ENCODE measurements at regions not wholly inside any gene's neighbourhood (a gene's known extent, or its start where the extent isn't known, plus 50 kb on each side); places are given as distances from the start of the nearest gene placed in this dataset.
"Not testable (repeated sequence)": the region's sequence is repeated elsewhere in the genome, so short reads cannot be mapped to it uniquely, and the experiment has no call there.

DNA sequence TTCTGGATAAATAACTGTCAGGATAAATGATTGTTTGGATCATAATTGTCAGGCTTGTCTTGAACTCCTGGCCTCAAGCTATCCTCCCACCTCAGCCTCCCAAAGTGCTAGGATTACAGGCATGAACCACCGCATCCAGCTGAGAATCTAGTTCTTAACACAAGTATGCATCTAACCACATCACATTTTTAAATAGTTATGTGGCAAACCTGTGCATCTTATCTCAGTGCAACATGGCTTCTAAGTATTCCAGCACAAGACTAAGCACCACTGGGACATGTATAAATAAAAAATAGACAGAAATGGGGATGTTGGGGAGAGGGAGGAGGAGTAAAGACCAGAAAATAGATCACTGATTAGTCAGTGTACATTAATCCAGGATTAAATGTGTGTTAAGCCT lies 74.7 kb upstream of the TBL1X start:
- DNase-seq = no peak

DNA sequence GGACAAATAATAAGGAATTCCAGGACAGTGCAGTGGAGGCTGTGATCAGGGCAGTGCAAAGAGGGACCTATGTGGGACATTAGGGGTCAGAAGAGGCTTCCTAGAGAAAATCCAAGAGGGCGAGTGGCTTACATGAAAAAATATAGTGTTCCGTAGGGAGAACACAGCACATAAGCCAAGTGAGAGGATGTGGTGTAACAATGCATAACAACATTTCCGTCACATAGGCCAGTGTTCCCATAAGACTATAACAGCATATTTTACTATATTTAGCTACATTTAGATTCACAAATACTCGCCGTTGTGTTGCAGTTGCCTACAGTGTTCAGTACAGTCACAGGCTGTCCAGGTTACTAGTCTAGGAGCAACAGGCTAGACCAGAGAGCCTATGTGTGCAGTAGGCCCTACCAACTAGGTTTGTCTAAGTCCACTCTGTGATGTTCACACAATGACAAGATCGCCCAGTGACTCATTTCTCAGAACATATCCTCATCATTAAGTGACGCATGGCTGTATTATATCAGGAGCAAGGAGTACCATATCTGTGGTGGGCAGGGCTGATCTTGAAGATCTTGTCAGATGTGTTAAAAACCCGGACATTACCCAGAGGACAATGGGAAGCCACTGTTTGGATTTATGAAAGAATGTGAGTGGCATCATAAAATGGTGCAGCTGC lies 74.0 kb upstream of the TBL1X start:
- no peak for DNase-seq

DNA sequence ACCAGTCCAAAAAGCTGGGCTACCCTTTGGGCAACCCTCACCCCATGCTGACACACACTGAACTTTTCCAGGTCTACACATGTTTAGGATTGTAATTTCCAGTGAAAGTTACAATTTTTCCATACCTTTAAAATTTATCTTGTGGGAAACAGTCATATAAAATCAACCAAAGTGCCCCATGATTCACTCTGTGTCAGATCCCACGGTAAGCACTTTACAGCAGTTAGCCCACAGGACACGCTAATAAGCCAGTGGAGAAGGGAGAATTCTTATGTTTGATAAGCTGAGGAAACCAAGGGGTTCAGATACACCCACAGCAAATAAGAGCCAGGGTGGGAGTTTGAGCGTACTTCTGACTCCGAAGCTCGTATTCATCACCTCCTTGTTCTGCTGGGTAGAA lies 72.4 kb upstream of the TBL1X start:
- DNase-seq = no peak

DNA sequence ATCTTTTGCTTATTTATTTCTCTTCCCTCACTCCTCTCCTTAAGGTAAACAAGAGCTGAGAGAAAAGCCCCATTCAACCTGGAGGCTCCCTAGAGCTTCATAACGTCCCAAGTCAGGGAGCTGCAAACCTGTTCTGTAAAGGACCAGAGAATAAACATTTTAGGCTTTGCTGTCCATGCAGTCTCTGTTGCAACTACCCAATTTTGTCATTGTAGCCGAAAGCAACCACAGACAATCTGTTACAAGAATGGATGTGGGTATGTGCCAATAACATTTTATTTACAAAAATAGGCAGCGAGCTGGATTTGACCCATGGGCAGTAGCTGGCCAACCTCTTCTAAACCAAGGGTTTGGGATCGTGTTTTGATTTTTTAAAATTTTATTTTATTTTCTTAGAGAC lies 71.3 kb upstream of the TBL1X start:
- DNase-seq = no peak

DNA sequence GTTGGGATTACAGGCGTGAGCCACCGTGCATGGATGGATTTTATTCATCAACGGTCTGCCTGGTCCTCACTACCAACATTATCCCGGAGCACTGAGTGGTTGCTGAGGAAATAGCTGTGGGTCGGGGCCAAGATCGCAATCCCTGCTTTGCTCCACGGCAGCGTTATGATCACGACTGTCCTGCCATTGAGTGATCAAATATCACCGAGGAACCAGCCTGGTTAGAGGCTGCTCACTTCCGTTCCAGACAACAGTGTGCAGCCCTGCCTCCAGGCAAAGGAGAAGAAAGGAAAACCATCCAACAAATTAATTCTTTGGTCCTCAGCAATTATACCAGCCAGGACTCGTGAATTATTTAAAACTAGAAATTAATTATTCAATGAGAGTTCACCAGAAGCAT lies 70.6 kb upstream of the TBL1X start:
- DNase-seq = no peak

DNA sequence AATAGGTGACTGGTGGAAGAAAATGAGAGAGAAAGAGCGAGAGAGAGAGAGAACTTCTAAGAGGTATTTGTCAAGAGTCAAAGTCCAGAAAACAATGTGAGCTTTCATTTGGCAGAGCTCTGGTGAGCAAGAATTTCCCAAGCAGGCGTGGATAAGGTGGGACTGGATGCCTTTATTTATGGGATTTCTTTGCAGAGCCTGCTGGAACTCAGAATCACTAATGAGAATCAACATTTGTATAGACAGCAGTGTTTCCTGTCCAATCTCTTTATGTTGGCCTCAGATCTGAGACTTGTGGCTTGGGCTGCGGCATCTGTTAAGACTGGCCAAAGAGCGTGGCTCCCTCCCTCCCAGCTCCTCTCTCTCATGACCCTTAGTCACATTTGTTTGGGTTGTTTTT lies 67.9 kb upstream of the TBL1X start:
- no peak for DNase-seq

DNA sequence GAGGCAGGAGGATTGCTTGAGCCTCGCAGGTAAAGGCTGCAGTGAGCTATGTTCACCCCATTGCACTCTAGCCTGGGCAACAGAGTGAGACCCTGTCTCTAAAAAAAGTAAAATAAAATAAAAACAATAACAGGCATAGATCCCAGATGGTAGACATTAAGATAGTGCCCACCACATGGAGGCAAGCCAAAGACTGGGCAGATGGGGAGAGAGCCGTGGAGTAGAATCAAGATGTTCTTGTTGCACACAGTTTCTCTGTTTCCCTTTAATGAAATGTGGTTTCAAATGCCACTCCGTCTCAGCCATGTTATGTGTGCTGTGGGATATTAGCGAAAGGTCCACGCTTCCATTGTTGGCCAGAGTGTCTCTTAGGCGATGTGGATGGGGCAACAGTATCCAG lies 63.8 kb upstream of the TBL1X start:
- DNase-seq = no peak

DNA sequence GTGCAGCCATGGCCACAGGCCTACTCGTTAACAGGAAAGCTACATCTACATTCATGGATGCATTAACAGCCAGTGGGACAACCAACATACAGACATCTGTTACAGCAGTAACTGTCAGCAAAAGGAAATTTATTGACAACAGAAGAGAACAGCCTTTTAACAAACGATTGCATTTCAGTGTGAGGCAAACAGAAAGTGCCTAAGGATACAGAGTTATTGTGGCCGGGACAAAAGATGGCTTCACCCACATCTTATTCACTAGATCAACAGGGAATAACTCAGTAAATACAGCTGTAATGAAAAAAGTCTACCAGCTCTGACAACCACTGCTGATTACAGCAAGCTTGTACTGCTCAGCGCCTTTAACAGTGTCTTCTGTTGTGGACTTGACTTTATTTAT lies 61.5 kb upstream of the TBL1X start:
- no peak for DNase-seq

DNA sequence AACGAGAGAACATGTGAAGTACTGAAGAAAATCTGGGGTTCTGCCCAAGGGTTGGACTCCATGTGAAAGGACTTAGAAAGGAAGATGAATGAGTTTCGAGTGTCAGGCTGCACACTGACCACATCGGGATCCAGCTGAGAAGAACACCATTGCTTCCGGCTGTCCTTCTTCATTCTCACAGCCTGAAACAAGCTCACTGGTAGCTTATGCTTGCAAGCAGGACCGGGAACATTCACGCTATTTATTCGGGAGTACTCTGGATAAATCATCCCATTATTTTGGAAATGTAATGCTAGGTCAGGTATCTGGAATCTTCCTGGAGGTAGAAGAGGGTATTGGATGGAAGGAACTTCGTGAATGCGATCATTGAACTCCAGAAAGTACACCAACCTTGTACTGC lies 59.2 kb upstream of the TBL1X start:
- not testable (repeated sequence) for DNase-seq

DNA sequence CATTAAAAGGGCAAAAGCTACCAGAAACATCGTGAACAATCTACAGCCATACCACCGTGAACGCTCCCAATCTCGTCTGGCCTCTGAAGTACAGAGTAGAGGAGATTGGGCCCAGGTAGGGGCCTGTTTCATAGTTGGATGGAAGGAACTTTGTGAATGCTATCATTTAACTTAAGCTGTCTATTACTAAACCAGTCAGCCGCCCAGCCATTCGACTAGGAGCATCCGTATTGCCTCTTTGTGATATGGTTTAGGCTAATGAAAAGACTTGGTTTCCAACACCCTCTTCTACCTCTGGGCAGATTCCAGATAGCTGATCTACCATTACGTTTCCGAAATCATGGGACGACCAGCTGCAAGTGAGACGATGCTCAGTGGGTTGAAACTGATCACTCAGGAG lies 54.0 kb upstream of the TBL1X start:
- DNase-seq = not testable (repeated sequence)

DNA sequence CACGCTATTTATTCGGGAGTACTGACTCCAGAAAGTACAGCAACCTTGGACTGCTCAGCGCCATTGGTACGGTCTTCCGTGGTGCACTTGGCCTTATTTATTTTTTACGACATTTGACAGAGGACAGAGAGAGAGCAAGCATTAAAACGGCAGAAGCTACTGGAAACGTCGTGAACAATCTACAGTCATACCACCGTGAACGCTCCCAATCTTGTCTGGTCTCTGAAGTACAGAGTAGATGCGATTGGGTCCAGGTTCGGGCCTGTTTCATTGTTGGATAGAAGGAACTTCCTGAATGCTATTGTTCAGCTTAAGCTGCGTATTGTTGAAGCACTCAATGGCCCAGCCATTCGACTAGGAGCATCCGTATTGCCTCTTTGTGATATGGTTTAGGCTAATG lies 53.2 kb upstream of the TBL1X start:
- DNase-seq = not testable (repeated sequence)

DNA sequence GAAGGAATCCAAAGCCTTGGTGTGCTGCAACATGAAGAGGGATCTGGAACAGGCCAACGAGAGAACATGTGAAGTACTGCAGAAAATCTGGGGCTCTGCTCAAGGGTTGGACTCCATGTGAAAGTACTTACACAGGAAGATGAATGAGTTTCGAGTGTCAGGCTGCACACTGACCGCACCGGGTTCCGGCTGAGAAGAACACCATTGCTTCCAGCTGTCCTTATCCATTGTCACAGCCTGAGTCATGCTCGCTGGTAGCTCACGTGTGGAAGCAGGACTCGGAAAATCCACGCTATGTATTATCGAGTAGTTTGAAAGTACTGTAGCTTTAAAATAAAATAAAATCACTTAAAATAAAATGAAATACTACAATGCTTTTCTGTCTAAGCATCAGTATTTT lies 50.4 kb upstream of the TBL1X start:
- no peak for DNase-seq
